ENCODE measurements at regions not wholly inside any gene's neighbourhood (a gene's known extent, or its start where the extent isn't known, plus 50 kb on each side); places are given as distances from the start of the nearest gene placed in this dataset.
"Not testable (repeated sequence)": the region's sequence is repeated elsewhere in the genome, so short reads cannot be mapped to it uniquely, and the experiment has no call there.

GRCh38 chr10:53440601-53441000, 668.0 kb upstream of the MBL2 start:
- H3K36me3 Mint-ChIP-seq (ENCODE audit: low read depth), result no peaks in the 10 kb centered on the region
- H3K9me3 Mint-ChIP-seq, result peaks cover 50% of the 10 kb centered on the region
- H3K4me1 Mint-ChIP-seq (ENCODE audit: low read depth), result no peaks in the 10 kb centered on the region
- DNase-seq, result no peak
- no peak for TF ChIP-seq CTCF (IDR thresholded peaks at IDR 0.05)
- H3K4me3 Mint-ChIP-seq, result no peak overlapping the region
- no peaks in the 10 kb centered on the region for H3K27me3 Mint-ChIP-seq (ENCODE audit: insufficient read depth)
- no peak overlapping the region for H3K27ac Mint-ChIP-seq

DNA sequence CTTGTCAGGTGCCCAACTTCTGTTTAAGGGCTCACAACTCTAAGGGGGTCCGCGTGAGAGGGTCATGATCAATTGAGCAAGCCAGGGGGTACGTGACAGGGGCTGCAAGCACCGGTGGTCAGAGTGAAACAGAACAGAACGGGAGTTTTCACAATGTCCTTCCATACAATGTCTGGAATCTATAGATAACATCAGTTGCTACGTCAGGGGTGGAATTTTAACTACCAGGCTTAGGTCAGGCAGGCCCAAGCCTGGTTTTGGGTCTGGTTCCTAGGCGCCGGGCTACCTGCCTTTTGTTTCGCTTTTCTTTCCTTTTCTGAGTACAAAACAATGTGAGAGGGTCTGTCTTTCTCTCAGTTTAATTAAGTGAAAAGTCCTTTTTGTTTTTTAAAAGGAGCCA, 666.5 kb upstream of the MBL2 start:
- not testable (repeated sequence) for H3K27me3 Mint-ChIP-seq (ENCODE audit: insufficient read depth); H3K4me1 Mint-ChIP-seq (ENCODE audit: low read depth); H3K36me3 Mint-ChIP-seq (ENCODE audit: low read depth); H3K4me3 Mint-ChIP-seq; DNase-seq; H3K27ac Mint-ChIP-seq
- peaks cover 38% of the 10 kb centered on the region for H3K9me3 Mint-ChIP-seq

DNA sequence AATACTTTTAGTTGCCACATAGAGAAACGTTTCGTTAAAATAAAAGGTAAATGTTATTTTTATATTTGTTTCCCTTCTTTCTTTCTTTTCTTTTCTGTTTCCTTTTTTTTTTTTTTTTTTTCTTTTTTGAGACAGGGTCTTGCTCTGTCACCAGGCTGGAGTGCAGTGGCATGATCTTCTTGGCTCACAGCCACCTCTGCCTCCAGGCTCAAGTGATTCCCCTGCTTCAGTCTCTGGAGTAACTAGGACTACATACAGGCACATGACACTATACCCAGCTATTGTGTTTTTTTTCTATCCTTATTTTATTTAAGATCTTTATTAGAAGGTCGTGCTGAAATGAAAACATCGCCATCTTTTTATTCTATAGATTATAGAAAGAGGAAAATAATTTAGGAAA, 661.8 kb upstream of the MBL2 start:
- Mint-ChIP-seq H3K36me3 (ENCODE audit: low read depth) (no peaks in the 10 kb centered on the region), H3K4me1 (ENCODE audit: low read depth) (no peaks in the 10 kb centered on the region), H3K9me3 (peaks cover 39% of the 10 kb centered on the region), H3K4me3 (no peak overlapping the region), H3K27me3 (ENCODE audit: insufficient read depth) (no peaks in the 10 kb centered on the region), H3K27ac (no peak overlapping the region)
- no peak for TF ChIP-seq CTCF (IDR thresholded peaks at IDR 0.05)
- no peak for DNase-seq

DNA sequence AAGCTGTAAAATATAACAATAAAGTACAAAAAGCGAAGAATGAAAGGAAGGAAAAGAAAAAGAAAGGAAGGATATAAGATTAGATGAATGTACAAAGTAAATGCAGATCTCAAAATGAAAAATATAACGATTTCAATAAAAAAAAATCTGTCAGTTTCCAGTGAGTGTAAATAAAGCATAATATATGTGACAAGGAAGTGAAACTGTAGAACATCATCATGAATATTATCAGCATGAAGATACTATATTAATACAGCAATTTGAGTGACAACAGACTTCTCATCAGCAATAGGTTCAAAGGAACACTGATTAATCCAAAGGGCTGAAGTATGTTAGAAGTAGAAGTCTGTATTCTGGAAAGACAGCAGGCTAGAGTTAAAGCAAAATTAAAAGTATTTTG, 659.5 kb upstream of the MBL2 start:
- Mint-ChIP-seq H3K27ac (no peak overlapping the region), H3K4me1 (ENCODE audit: low read depth) (no peaks in the 10 kb centered on the region), H3K4me3 (no peak overlapping the region), H3K36me3 (ENCODE audit: low read depth) (no peaks in the 10 kb centered on the region), H3K27me3 (ENCODE audit: insufficient read depth) (no peaks in the 10 kb centered on the region), H3K9me3 (peaks cover 33% of the 10 kb centered on the region)
- no peak for TF ChIP-seq CTCF (IDR thresholded peaks at IDR 0.05)
- no peak for DNase-seq

- Mint-ChIP-seq H3K27me3 (ENCODE audit: insufficient read depth) (no peaks in the 10 kb centered on the region), H3K4me1 (ENCODE audit: low read depth) (no peaks in the 10 kb centered on the region), H3K27ac (no peak overlapping the region), H3K4me3 (no peak overlapping the region), H3K9me3 (peaks cover 30% of the 10 kb centered on the region), H3K36me3 (ENCODE audit: low read depth) (no peaks in the 10 kb centered on the region)
- no peak for DNase-seq
- TF ChIP-seq CTCF (IDR thresholded peaks at IDR 0.05), result no peak
Observed at GRCh38 chr10:53430974-53431373, 658.4 kb upstream of the MBL2 start.

- DNase-seq, result no peak
- H3K4me1 Mint-ChIP-seq (ENCODE audit: low read depth), result no peaks in the 10 kb centered on the region
- no peak overlapping the region for H3K27ac Mint-ChIP-seq
- no peak for TF ChIP-seq CTCF (IDR thresholded peaks at IDR 0.05)
- no peaks in the 10 kb centered on the region for H3K36me3 Mint-ChIP-seq (ENCODE audit: low read depth)
- H3K9me3 Mint-ChIP-seq, result peaks cover 31% of the 10 kb centered on the region
- H3K27me3 Mint-ChIP-seq (ENCODE audit: insufficient read depth), result no peaks in the 10 kb centered on the region
- H3K4me3 Mint-ChIP-seq, result no peak overlapping the region
Observed at GRCh38 chr10:53430127-53430891, 657.7 kb upstream of the MBL2 start.

Data from HFFc6 (cell line).